ENCODE measurements at regions not wholly inside any gene's neighbourhood (a gene's known extent, or its start where the extent isn't known, plus 50 kb on each side); places are given as distances from the start of the nearest gene placed in this dataset.

DNA sequence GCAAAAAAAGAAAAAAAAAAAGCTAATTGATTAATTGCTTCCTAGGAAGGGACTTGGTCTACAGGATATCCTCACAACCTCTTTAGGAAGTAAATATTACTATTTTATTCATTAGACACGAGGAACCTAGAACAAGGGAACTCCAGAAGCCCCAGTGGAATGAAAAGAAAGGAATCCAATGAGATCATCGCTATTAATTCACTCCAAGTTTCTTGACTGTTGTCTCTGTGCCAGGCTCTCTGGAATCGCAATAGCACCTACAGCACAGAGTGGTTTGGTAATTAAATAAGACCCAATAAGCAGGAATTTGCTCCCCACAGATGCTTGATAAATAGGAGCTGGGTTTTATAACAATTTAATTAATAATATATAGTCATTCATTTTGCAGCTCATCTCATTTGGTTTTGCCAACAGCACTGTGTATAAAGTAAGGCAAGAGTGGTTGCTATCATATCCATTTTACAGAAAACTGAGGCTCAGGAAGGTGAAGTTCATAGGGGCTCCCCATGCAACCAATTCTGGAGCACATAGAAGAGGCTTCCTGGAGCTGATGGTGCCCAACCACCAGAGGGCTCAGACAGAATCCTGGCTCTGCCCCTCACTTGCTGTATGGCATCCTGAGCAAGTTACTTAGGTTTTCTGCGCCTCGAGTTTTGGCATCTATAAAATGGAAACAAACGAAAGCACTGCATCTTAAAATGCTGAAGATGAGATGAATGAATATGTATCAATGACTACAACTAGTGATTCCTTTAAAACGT, 420.2 kb downstream of the MED13L start:
- H3K27ac Mint-ChIP-seq (ENCODE audit: low read depth, unreplicated experiment) = no peak overlapping the region
- H3K27me3 Mint-ChIP-seq (ENCODE audit: insufficient read depth, unreplicated experiment) = peaks cover 40% of the 10 kb centered on the region
- intact Hi-C loops (cut with micrococcal nuclease) = no loop called here
- no peak overlapping the region for H3K4me3 Mint-ChIP-seq (ENCODE audit: unreplicated experiment)
- no peaks in the 10 kb centered on the region for H3K36me3 Mint-ChIP-seq (ENCODE audit: insufficient read depth, unreplicated experiment)
- POLR2A ChIA-PET = interaction anchor here (0.6 kb wide), 1 partner anchor 437 kb away, joined by 4 read pairs; no protein-coding TSS in a partner anchor
- H3K9me3 Mint-ChIP-seq (ENCODE audit: unreplicated experiment) = no peaks in the 10 kb centered on the region
- H3K4me1 Mint-ChIP-seq (ENCODE audit: insufficient read depth, unreplicated experiment) = no peaks in the 10 kb centered on the region
- no TSS peak for BruUV-seq (replicated peaks)
- CTCF ChIA-PET = interaction anchor here (0.5 to 1.0 kb wide), 5 partner anchors 12 to 1190 kb away, joined by 3 to 5 read pairs (median 3); no protein-coding TSS in a partner anchor
- TF ChIP-seq, protein P1, sequence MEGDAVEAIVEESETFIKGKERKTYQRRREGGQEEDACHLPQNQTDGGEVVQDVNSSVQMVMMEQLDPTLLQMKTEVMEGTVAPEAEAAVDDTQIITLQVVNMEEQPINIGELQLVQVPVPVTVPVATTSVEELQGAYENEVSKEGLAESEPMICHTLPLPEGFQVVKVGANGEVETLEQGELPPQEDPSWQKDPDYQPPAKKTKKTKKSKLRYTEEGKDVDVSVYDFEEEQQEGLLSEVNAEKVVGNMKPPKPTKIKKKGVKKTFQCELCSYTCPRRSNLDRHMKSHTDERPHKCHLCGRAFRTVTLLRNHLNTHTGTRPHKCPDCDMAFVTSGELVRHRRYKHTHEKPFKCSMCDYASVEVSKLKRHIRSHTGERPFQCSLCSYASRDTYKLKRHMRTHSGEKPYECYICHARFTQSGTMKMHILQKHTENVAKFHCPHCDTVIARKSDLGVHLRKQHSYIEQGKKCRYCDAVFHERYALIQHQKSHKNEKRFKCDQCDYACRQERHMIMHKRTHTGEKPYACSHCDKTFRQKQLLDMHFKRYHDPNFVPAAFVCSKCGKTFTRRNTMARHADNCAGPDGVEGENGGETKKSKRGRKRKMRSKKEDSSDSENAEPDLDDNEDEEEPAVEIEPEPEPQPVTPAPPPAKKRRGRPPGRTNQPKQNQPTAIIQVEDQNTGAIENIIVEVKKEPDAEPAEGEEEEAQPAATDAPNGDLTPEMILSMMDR (IDR thresholded peaks at IDR 0.05; ENCODE audit: unreplicated experiment) = no peak
- DNase-seq (ENCODE audit: unreplicated experiment) = no peak

DNA sequence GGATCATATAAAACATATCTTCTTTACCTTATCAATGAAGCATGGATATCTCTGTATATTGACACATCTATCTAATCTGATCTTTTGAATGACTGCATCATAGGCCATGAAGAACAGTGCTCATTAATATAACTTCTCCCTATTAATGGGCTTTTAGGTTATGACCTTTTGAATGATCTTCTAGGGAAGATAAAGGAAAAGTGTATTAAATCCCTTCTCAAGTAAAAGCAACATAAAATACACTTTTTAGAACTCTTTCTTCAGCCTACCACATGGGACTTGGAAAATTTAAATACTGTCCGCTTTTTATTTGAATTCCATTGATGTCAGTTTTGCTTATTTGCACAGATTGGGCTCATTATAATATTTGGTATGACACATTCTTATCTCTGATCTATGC, 425.4 kb downstream of the MED13L start:
- Mint-ChIP-seq H3K4me3 (ENCODE audit: unreplicated experiment) (no peak overlapping the region), H3K4me1 (ENCODE audit: insufficient read depth, unreplicated experiment) (no peaks in the 10 kb centered on the region), H3K27ac (ENCODE audit: low read depth, unreplicated experiment) (no peak overlapping the region), H3K36me3 (ENCODE audit: insufficient read depth, unreplicated experiment) (no peaks in the 10 kb centered on the region), H3K27me3 (ENCODE audit: insufficient read depth, unreplicated experiment) (no peaks in the 10 kb centered on the region), H3K9me3 (ENCODE audit: unreplicated experiment) (peaks cover 8% of the 10 kb centered on the region)
- intact Hi-C loops (cut with micrococcal nuclease) = no loop called here
- CTCF ChIA-PET = no interaction called here
- TF ChIP-seq, protein P1 (IDR thresholded peaks at IDR 0.05; ENCODE audit: unreplicated experiment) = no peak
- BruUV-seq (replicated peaks) = no TSS peak
- no peak for DNase-seq (ENCODE audit: unreplicated experiment)
- POLR2A ChIA-PET = no interaction called here

DNA sequence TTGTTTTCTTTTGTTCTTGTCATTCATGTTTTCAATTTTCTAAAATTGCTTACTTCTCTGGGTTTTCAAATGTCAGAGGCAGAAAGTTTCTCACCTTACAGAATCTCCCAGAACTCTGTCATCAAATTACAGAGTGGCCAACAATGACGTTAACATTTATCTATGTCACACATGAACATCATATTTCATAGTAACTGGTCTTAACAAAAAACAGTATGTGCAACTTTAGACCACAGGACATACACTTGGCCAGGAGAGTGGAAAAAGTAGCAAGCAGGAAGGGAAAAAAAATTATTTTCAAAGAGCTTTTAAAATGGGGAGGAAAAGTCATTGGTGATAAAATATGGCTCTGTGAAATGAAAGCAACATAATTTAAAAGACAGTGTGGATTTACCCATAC, 426.5 kb downstream of the MED13L start:
- H3K9me3 Mint-ChIP-seq (ENCODE audit: unreplicated experiment) = peaks cover 8% of the 10 kb centered on the region
- CTCF ChIA-PET = no interaction called here
- POLR2A ChIA-PET = interaction anchor here (0.6 kb wide), 1 partner anchor 8 kb away, joined by 3 read pairs; no protein-coding TSS in a partner anchor

DNA sequence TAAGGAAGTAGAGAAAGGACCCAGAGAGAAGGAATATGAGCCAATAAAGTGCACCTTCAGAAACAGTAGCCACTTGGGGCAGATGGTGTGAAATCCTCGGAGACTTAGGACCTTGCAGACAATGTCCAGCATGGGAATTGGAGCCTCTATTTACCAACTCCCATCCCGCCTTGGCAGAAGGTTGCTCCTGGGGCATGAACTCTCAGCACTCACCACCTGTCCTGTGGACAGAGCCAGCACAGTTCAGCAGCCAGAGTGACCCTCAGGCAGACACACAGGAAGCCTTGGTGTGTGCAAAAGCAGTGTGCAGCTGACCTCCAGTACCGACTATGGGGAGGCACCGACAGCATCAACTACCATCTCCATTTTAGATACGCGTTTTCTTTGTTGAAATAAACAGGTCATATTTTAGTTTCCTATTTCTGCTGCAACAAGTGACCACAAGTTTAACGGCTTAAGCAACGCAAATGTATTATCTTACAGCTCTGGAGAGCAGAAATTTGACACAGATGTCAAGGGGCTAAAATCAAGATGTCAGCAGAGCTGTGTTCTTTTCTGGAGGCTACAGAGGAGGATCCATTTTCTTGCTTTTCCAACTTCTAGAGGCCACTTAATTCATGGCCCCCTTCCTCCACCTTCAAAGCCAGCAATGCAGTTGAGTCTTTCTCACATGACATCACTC, 428.1 kb downstream of the MED13L start:
- DNase-seq (ENCODE audit: unreplicated experiment) = no peak
- H3K36me3 Mint-ChIP-seq (ENCODE audit: insufficient read depth, unreplicated experiment) = no peaks in the 10 kb centered on the region
- ChIA-PET CTCF (no interaction called here), POLR2A (no interaction called here)
- no peaks in the 10 kb centered on the region for H3K27me3 Mint-ChIP-seq (ENCODE audit: insufficient read depth, unreplicated experiment)
- TF ChIP-seq, protein P1 (IDR thresholded peaks at IDR 0.05; ENCODE audit: unreplicated experiment) = no peak
- intact Hi-C loops (cut with micrococcal nuclease) = no loop called here
- H3K9me3 Mint-ChIP-seq (ENCODE audit: unreplicated experiment) = peaks cover 15% of the 10 kb centered on the region
- no peak overlapping the region for H3K4me3 Mint-ChIP-seq (ENCODE audit: unreplicated experiment)
- H3K27ac Mint-ChIP-seq (ENCODE audit: low read depth, unreplicated experiment) = no peak overlapping the region
- no peaks in the 10 kb centered on the region for H3K4me1 Mint-ChIP-seq (ENCODE audit: insufficient read depth, unreplicated experiment)
- BruUV-seq (replicated peaks) = no TSS peak

More for the DNA sequence above, 426.5 kb downstream of the MED13L start:
- no peak for DNase-seq (ENCODE audit: unreplicated experiment)
- H3K4me1 Mint-ChIP-seq (ENCODE audit: insufficient read depth, unreplicated experiment) = no peaks in the 10 kb centered on the region
- no peaks in the 10 kb centered on the region for H3K36me3 Mint-ChIP-seq (ENCODE audit: insufficient read depth, unreplicated experiment)
- TF ChIP-seq, protein P1 (IDR thresholded peaks at IDR 0.05; ENCODE audit: unreplicated experiment) = no peak
- no peak overlapping the region for H3K4me3 Mint-ChIP-seq (ENCODE audit: unreplicated experiment)
- H3K27ac Mint-ChIP-seq (ENCODE audit: low read depth, unreplicated experiment) = no peak overlapping the region
- no TSS peak for BruUV-seq (replicated peaks)
- intact Hi-C loops (cut with micrococcal nuclease) = no loop called here
- H3K27me3 Mint-ChIP-seq (ENCODE audit: insufficient read depth, unreplicated experiment) = no peaks in the 10 kb centered on the region
